Caco-2 (cell line): ENCODE measurements at regions not wholly inside any gene's neighbourhood (a gene's known extent, or its start where the extent isn't known, plus 50 kb on each side); places are given as distances from the start of the nearest gene placed in this dataset.

Source experiments
- BruUV-seq: library from RNA; stranded (reverse); fragments of 400-500 nt; replicated peaks from 2 replicates; lab custom pipeline; 2021; lab: Mats Ljungman, UMichigan
- CTCF ChIA-PET: fragments of 300-600 bp; sonication (Branson Sonifier 250); formaldehyde crosslinking; loops from one replicate; lab custom pipeline; 2022; ENCODE audit warnings: antibody characterized with exemption; lab: Charles Lee
- POLR2A ChIA-PET: fragments of 300-600 bp; sonication (Branson Sonifier 250); formaldehyde crosslinking; loops from one replicate; lab custom pipeline; 2022; ENCODE audit warnings: antibody characterized with exemption; lab: Charles Lee
- DNase-seq, 2 experiments: peaks; one replicate each; pipeline versions ENCODE4 v3.0.0 to v3.0.0-alpha.2; 2020 to 2022
- H3K27me3 ChIP-seq: replicated peaks from 2 replicates; pipeline ENCODE4 v1.6.0; 2011; ENCODE audit warnings: low read length; ENCODE audit not compliant: control insufficient read depth, insufficient read depth
- H3K36me3 ChIP-seq: 2 replicates; pipeline ENCODE4 v1.5.1; 2011; ENCODE audit warnings: low read length; ENCODE audit not compliant: control insufficient read depth, insufficient read depth
- H3K4me1 ChIP-seq: fragments of 250-450 bp; sonication (Bioruptor Pico); 2 replicates; pipeline ENCODE4 v1.5.1; 2020; ENCODE audit warnings: mild to moderate bottlenecking
- H3K4me3 ChIP-seq: 2 replicates; pipeline ENCODE4 v1.5.1; 2011; ENCODE audit warnings: low read depth, mild to moderate bottlenecking, control low read depth, low read length
- H3K9me3 ChIP-seq: fragments of 250-450 bp; sonication (Bioruptor Pico); 2 replicates; pipeline ENCODE4 v1.5.1; 2020; ENCODE audit warnings: mild to moderate bottlenecking, moderate library complexity
- H3K27ac Mint-ChIP-seq: one replicate; pipeline ENCODE4 v1.8.0; 2022; ENCODE audit warnings: mixed read lengths; ENCODE audit not compliant: unreplicated experiment
- H3K27me3 Mint-ChIP-seq: one replicate; pipeline ENCODE4 v1.8.0; 2022; ENCODE audit warnings: mixed read lengths; ENCODE audit not compliant: insufficient read depth, unreplicated experiment
- H3K36me3 Mint-ChIP-seq: one replicate; pipeline ENCODE4 v1.8.0; 2022; ENCODE audit warnings: mild to moderate bottlenecking, mixed read lengths; ENCODE audit not compliant: insufficient read depth, unreplicated experiment
- H3K4me1 Mint-ChIP-seq: one replicate; pipeline ENCODE4 v1.8.0; 2022; ENCODE audit warnings: low read depth, mixed read lengths; ENCODE audit not compliant: unreplicated experiment
- H3K4me3 Mint-ChIP-seq: one replicate; pipeline ENCODE4 v1.8.0; 2022; ENCODE audit warnings: mild to moderate bottlenecking, moderate library complexity, mixed read lengths; ENCODE audit not compliant: unreplicated experiment
- H3K9me3 Mint-ChIP-seq: one replicate; pipeline ENCODE4 v1.8.0; 2022; ENCODE audit warnings: mixed read lengths; ENCODE audit not compliant: unreplicated experiment
- CTCF ChIP-seq, 2 experiments: fragments of 200-600 bp in 1 of 2; IDR thresholded peaks; 1 replicate in 1 of 2; 2 replicates in 1 of 2; pipeline versions ENCODE4 v1.5.1 to v1.8.0; 2011 to 2022; ENCODE audit warnings: antibody characterized with exemption in 1 of 2, control low read depth in 1 of 2, inconsistent platforms in 1 of 2, low read depth in 1 of 2, low read length in 1 of 2, mild to moderate bottlenecking in 1 of 2, moderate library complexity in 1 of 2; ENCODE audit not compliant: insufficient read depth in 1 of 2, severe bottlenecking in 1 of 2, unreplicated experiment in 1 of 2
- intact Hi-C: fragments of 100-400 bp; cut with micrococcal nuclease; formaldehyde crosslinking; loops from one replicate; pipeline ENCODE4 v1.10.0; 2022; ENCODE audit not compliant: unreplicated experiment

DNA sequence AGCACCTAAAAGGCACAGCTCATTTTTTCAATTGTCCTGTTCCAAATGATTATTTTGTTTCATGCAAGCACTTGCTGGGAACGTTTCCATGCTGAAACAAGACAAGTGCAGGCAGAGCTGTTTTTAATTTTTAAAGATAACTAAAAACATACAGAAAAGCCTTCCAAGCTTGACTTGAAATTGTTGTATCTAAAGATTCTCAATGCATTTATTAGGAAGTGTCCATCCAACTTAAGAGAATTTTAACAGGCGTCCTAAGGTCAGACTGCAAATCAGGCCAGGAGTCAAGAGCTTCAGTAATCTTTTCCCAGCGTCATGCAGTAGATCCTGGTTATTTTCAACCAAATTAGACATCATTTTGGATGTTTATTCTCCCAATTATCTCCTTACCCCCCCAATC lies 702.8 kb downstream of the KCNJ2 start:
- no peak for DNase-seq
- Mint-ChIP-seq H3K36me3 (no peaks in the 10 kb centered on the region), H3K4me3 (no peak overlapping the region), H3K27me3 (no peaks in the 10 kb centered on the region), H3K9me3 (no peaks in the 10 kb centered on the region), H3K27ac (no peak overlapping the region), H3K4me1 (peaks cover 6% of the 10 kb centered on the region)
- TF ChIP-seq CTCF (IDR thresholded peaks at IDR 0.05; ENCODE audit: insufficient read depth in 1 of 2, low read depth in 1 of 2, low read length in 1 of 2, severe bottlenecking in 1 of 2, unreplicated experiment in 1 of 2): no peak
- Histone ChIP-seq H3K27me3 (no peaks in the 10 kb centered on the region), H3K9me3 (no peaks in the 10 kb centered on the region), H3K4me3 (no peak overlapping the region), H3K4me1 (peaks cover 15% of the 10 kb centered on the region), H3K36me3 (no peaks in the 10 kb centered on the region)
- intact Hi-C loops: no loop called here
- ChIA-PET CTCF (no interaction called here), POLR2A (no interaction called here)
- no TSS peak for BruUV-seq

GRCh38 chr17:70875729-70876310 lies 706.5 kb downstream of the KCNJ2 start:
- no peaks in the 10 kb centered on the region for H3K4me1 Mint-ChIP-seq
- no peak overlapping the region for H3K4me3 ChIP-seq
- CTCF ChIA-PET: no interaction called here
- no peaks in the 10 kb centered on the region for H3K36me3 Mint-ChIP-seq
- no peaks in the 10 kb centered on the region for H3K9me3 Mint-ChIP-seq
- no peak overlapping the region for H3K27ac Mint-ChIP-seq
- no peaks in the 10 kb centered on the region for H3K27me3 ChIP-seq
- POLR2A ChIA-PET: no interaction called here
- no TSS peak for BruUV-seq
- TF ChIP-seq CTCF (IDR thresholded peaks at IDR 0.05; ENCODE audit: insufficient read depth in 1 of 2, low read depth in 1 of 2, low read length in 1 of 2, severe bottlenecking in 1 of 2, unreplicated experiment in 1 of 2): no peak
- no peak overlapping the region for H3K4me3 Mint-ChIP-seq
- intact Hi-C loops: no loop called here
- H3K9me3 ChIP-seq: no peaks in the 10 kb centered on the region
- H3K4me1 ChIP-seq: peaks cover 6% of the 10 kb centered on the region; the same call in 1 of the 2 replicates
- no peaks in the 10 kb centered on the region for H3K36me3 ChIP-seq
- no peak for DNase-seq
- H3K27me3 Mint-ChIP-seq: no peaks in the 10 kb centered on the region

DNA sequence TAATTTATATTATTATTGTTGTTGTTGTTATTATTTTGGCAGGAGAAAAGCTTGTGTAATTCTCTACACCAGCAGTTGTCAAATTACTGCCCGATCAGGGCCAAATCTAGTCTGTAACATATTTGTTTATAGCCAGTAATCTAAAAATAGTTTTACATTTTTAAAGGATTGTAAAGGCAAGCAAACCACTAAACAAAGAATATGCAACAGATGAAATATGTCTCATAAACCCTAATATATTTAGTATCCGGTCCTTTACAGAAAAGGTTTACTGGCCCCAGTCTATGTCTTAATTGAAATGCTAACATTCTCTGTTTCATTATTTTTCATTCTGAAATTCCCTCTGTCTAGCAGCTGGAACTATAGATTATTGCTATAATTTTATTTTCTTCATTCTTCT lies 709.5 kb downstream of the KCNJ2 start:
- intact Hi-C loops: no loop called here
- Mint-ChIP-seq H3K4me3 (no peak overlapping the region), H3K4me1 (no peaks in the 10 kb centered on the region), H3K9me3 (no peaks in the 10 kb centered on the region), H3K27ac (no peak overlapping the region), H3K27me3 (peaks cover 8% of the 10 kb centered on the region), H3K36me3 (no peaks in the 10 kb centered on the region)
- Histone ChIP-seq H3K9me3 (no peaks in the 10 kb centered on the region), H3K4me1 (no peaks in the 10 kb centered on the region), H3K4me3 (no peak overlapping the region), H3K27me3 (no peaks in the 10 kb centered on the region), H3K36me3 (no peaks in the 10 kb centered on the region)
- DNase-seq: no peak
- ChIA-PET CTCF (no interaction called here), POLR2A (no interaction called here)
- BruUV-seq: no TSS peak
- no peak for TF ChIP-seq CTCF (IDR thresholded peaks at IDR 0.05; ENCODE audit: insufficient read depth in 1 of 2, low read depth in 1 of 2, low read length in 1 of 2, severe bottlenecking in 1 of 2, unreplicated experiment in 1 of 2)
